ENCODE measurements at regions not wholly inside any gene's neighbourhood (a gene's known extent, or its start where the extent isn't known, plus 50 kb on each side); places are given as distances from the start of the nearest gene placed in this dataset.
"Not testable (repeated sequence)": the region's sequence is repeated elsewhere in the genome, so short reads cannot be mapped to it uniquely, and the experiment has no call there.

DNA sequence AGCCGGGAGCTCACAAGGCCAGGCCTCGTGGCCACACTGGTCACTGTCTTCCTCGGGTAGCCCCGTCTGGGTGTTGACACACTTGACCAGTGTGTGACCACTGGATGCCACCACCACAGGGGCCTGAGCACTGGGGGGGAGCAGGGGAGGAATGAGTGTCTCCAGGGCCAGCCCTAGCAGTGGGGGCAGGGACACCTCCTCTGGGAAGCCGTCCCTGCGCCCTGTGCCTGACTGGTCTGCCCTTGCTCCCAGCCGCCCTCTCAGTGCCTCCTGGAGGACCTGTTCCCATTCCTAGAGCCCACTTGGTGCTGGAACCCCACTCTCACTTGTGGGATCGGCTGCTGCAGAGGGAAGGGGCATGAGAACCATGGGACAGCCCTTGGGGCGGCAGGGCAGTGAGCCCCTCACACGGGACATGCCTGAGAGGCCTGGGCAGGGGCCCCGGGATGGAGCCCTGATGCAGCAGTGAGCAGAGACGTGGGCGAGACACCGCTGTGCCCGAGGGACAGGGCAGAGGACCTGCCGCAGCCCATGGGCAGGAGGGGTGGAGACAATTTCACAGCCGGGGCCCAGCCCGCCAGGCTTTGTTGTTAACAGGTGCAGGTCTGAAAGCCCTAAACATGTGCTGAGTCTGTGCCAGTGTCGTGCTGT lies 121.7 kb upstream of the AKAP13 start:
- not testable (repeated sequence) for H3K4me3 ChIP-seq (replicated peaks; ENCODE audit: low read depth, low read length); DNase-seq (ENCODE audit: extremely low read depth, low read depth)

DNA sequence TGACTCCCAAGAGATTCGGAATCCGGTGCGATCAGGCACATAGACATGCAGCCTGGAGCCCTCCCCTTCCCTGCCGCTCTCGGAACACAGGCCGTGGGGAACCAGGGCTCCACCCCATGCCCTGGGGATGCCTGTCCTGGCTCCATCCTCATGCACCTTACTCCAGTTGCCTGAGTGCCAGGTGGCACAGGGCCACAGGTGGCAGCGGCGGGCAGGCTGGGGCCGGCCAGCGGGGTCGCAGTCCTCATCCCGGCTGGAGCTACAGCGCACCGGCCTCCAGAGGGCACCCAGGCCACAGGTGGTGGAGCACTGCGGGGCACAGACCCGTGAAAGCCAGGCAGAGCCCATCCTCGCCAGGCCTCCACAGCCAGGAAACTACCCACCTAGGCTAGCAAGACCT lies 119.9 kb upstream of the AKAP13 start:
- H3K4me3 ChIP-seq (replicated peaks; ENCODE audit: low read depth, low read length); DNase-seq (ENCODE audit: extremely low read depth, low read depth): not testable (repeated sequence)

DNA sequence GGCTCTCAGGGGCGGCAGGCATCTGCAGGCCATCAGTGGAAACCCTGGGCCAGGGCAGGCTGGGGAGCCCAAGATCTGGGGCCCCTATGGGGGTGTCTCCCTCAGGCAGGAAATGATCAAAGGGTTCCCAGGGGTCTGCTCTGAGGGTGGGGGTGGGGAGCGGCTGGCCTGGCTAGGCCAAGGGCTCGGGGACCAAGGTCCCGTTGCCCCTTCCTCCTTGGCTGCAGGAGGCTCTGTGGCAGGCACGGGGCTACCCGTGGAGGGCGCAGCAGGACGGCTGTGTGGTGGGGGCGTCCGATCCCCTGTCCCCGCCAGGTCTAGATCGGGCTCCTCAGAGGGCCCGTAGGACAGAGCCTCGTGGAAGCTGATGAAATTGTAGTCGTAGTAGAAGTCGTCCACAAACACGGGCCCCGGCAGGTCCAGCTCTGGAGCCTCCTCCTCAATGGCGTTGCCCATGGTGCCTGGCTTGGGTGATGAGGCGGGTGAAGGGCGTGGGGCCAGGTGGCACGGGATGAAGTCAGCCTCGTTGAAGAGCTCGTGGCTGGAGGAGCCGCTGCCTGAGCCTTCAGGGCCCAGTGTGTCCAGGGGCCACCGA lies 117.8 kb upstream of the AKAP13 start:
- not testable (repeated sequence) for DNase-seq (ENCODE audit: extremely low read depth, low read depth); H3K4me3 ChIP-seq (replicated peaks; ENCODE audit: low read depth, low read length)

DNA sequence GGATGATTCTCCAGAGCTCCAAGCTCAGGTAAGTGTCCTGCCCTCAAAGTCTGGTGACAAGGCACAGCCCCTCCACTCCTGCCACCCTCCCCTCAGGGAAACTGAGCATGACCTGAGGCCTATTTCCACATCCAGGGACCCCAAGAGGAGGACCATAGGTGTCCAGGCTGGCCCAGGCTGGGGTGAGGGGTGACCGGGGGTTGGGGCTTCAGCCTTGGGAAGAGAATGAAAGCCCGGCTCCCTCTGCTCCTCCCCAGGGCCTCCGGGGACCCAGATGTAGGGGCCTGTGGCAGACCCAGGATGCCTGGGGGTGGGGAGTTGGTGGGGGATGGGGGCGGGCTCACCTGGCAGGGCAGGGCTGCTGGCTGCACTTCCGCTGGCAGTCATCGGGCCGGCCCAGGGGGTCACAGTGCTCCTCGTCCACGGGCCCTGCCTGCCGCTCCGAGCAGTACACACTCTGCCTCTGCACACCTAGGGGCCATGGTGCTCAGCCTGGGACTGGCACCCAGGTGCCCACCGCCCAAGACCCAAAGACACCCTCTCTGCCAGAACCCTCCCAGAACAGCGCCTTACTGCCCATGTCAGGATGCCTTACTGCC lies 116.5 kb upstream of the AKAP13 start:
- DNase-seq (ENCODE audit: extremely low read depth, low read depth); H3K4me3 ChIP-seq (replicated peaks; ENCODE audit: low read depth, low read length): not testable (repeated sequence)

DNA sequence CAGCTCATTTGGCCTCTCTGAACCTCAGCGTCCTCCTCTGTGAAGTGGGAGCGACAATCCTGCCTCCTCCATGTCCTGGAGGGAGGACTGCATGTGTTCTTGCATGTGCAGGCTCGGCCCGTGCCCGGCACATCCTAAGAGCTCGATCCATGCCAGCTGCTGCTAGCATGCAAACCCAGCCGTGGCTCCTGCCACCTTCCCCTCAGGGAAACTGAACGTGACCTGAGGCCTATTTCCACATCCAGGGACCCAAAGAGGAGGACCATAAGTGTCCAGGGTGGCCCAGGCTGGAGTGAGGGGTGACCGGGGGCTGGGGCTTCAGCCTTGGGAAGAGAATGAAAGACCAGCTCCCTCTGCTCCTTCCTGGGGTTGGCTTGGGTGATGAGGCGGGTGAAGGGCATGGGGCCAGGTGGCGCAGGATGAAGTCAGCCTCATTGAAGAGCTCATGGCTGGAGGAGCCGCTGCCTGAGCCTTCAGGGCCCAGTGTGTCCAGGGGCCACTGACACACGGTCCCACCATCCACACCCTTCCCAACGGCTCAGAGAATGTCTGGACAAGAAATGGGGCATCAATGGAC lies 115.7 kb upstream of the AKAP13 start:
- not testable (repeated sequence) for DNase-seq (ENCODE audit: extremely low read depth, low read depth); H3K4me3 ChIP-seq (replicated peaks; ENCODE audit: low read depth, low read length)

DNA sequence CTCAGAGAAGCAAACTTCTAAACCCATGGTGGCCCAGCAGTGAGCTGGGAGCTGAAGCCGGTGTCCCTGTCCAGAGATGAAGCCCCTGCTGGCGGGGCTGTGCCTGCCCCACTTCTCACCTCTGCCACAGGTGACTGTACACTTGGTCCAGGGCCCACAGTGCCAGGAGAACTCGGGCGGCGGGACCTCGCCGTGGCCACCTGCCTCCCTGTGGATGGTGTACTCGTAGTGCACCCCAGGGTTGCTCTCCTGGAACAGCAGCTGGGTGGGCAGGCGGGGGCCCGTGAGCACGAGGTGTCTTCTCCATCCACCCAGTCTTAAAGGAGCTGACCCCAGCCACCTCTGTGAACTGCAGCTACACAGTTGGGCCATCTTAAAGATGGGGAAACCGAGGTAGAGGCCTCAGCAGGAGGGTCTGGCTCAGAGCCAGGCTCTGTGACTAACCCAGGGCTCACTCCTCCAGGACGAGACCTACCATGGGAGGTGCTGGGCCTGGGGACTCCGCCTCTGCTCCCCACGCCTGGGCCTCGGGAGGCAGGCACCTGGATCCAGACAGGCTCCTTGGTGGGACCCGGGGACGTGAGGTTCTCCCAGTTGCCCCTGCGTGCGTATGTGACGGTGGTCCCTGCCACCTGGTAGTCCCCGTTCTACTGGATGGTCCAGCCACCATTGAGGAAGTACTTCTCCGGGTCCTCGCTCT lies 113.1 kb upstream of the AKAP13 start:
- H3K4me3 ChIP-seq (replicated peaks; ENCODE audit: low read depth, low read length); DNase-seq (ENCODE audit: extremely low read depth, low read depth): not testable (repeated sequence)

DNA sequence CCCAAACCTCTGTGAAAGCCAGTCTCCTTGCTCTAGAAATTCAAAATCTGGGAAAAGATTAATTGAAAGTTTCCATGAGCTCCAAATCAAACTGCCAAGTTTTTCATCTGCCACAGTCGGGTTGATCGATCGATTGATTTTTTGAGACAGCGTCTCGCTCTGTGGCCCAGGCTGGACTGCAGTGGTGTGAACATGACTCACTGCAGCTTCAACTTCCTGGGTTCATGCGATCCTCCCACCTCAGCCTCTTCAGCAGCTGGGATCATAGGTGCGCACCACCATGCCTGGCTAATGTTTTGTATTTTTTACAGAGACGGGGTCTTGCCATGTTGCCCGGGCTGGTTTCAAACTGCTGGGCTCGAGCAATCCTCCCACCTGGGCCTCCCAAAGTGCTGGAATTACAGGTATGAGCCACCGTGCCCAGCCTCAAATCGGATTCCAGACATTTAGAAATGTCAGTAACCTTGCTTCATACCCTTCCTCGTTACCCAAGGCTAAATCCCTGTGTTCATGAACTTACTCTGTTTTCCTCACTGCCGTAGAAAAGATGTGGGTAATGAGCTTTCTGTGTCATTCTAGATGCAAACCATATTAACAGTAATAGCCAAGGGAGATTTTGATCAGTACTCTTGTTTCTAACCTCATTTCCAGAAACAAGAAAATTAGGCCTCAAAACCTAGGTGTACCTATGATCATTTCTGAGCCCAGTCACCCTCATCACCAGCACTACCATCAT lies 105.9 kb upstream of the AKAP13 start:
- no peak overlapping the region for H3K4me3 ChIP-seq (replicated peaks; ENCODE audit: low read depth, low read length)
- DNase-seq (ENCODE audit: extremely low read depth, low read depth): no peak
- TF ChIP-seq, protein P1, sequence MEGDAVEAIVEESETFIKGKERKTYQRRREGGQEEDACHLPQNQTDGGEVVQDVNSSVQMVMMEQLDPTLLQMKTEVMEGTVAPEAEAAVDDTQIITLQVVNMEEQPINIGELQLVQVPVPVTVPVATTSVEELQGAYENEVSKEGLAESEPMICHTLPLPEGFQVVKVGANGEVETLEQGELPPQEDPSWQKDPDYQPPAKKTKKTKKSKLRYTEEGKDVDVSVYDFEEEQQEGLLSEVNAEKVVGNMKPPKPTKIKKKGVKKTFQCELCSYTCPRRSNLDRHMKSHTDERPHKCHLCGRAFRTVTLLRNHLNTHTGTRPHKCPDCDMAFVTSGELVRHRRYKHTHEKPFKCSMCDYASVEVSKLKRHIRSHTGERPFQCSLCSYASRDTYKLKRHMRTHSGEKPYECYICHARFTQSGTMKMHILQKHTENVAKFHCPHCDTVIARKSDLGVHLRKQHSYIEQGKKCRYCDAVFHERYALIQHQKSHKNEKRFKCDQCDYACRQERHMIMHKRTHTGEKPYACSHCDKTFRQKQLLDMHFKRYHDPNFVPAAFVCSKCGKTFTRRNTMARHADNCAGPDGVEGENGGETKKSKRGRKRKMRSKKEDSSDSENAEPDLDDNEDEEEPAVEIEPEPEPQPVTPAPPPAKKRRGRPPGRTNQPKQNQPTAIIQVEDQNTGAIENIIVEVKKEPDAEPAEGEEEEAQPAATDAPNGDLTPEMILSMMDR (IDR thresholded peaks at IDR 0.05; ENCODE audit: low read depth, low read length, missing control alignments): no peak

DNA sequence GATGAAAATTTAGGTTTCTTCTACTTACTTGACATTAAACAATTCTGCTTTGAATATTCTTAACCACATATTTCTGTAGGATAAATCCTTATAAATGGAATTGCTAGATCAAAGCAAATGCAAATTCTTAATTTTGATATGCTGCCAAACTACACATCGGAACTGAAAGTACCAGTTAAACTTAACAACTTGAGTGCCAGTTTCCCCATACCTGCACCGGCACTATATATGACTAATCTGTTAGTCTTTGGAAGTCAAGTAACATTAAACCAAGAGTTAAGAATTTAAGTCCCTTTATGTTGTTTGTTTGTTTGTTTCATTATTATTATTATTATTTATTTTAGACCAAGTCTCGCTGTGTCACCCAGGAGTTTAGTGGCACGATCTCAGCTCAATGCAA lies 103.9 kb upstream of the AKAP13 start:
- TF ChIP-seq, protein P1 (IDR thresholded peaks at IDR 0.05; ENCODE audit: low read depth, low read length, missing control alignments): no peak
- DNase-seq (ENCODE audit: extremely low read depth, low read depth): no peak
- H3K4me3 ChIP-seq (replicated peaks; ENCODE audit: low read depth, low read length): no peak overlapping the region

DNA sequence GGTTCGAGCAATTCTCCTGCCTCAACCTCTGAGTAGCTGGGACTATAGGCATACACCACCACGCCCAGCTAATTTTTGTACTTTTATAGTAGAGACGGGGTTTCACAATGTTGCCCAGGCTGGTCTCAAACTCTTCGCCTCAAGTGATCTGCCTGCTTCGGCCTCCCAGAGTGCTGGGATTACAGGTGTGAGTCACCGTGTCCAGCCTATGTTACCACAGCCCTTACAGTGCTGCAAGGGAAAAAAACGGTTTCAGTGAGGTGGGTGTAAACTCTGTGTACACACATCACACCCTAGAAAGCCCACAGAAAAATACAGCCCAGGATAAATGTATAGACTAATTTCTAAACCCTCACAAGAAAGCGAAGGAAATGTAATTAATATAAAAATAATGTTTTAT lies 103.5 kb upstream of the AKAP13 start:
- H3K4me3 ChIP-seq (replicated peaks; ENCODE audit: low read depth, low read length): no peak overlapping the region
- TF ChIP-seq, protein P1 (IDR thresholded peaks at IDR 0.05; ENCODE audit: low read depth, low read length, missing control alignments): no peak
- DNase-seq (ENCODE audit: extremely low read depth, low read depth): no peak
